SK-N-SH treated with all-trans-retinoic acid at 6 μM for 48 hours (cell line): ENCODE measurements at regions not wholly inside any gene's neighbourhood (a gene's known extent, or its start where the extent isn't known, plus 50 kb on each side); places are given as distances from the start of the nearest gene placed in this dataset.

Experiments
- ATAC-seq: fragments of 200-7000 bp; cut with Tn5 transposase; 3 replicates; pipeline ENCODE4 v1.9.1; 2020; ENCODE audit warnings: mild to moderate bottlenecking, moderate library complexity
- ARNTL ChIP-seq: fragments of 450-650 bp; formaldehyde crosslinking; IDR thresholded peaks from 2 replicates; pipeline ENCODE4 v1.5.0; 2020; ENCODE audit warnings: low read depth, mild to moderate bottlenecking, moderate library complexity, borderline replicate concordance
- BACH2 ChIP-seq: fragments of 250-450 bp; sonication (Bioruptor Pico); IDR thresholded peaks from 2 replicates; pipeline ENCODE4 v1.9.0; 2021; ENCODE audit warnings: mild to moderate bottlenecking, borderline replicate concordance
- CSDC2 ChIP-seq: fragments of 250-450 bp; sonication (Bioruptor Pico); IDR thresholded peaks from 2 replicates; pipeline ENCODE4 v1.5.0; 2020; ENCODE audit warnings: mild to moderate bottlenecking, moderate library complexity
- ESRRG ChIP-seq: fragments of 250-450 bp; sonication (Bioruptor Pico); IDR thresholded peaks from 2 replicates; pipeline ENCODE4 v1.6.1; 2021; ENCODE audit warnings: mild to moderate bottlenecking
- GLIS3 ChIP-seq: fragments of 250-450 bp; sonication (Bioruptor Pico); IDR thresholded peaks from 2 replicates; pipeline ENCODE4 v1.5.0; 2020; ENCODE audit warnings: mild to moderate bottlenecking, moderate library complexity
- ISL1 ChIP-seq: fragments of 250-450 bp; sonication (Bioruptor Pico); IDR thresholded peaks from 2 replicates; pipeline ENCODE4 v2.1.2; 2022; ENCODE audit warnings: mild to moderate bottlenecking, moderate library complexity
- OSR1 ChIP-seq: fragments of 250-450 bp; sonication (Bioruptor Pico); IDR thresholded peaks from 2 replicates; pipeline ENCODE4 v1.8.0; 2022; ENCODE audit warnings: moderate library complexity, mild to moderate bottlenecking, inconsistent platforms
- PPARA ChIP-seq: fragments of 250-450 bp; sonication (Bioruptor Pico); IDR thresholded peaks from 2 replicates; pipeline ENCODE4 v1.5.0; 2020; ENCODE audit warnings: mild to moderate bottlenecking, borderline replicate concordance
- RARB ChIP-seq: fragments of 250-450 bp; sonication (Bioruptor Pico); IDR thresholded peaks from 2 replicates; pipeline ENCODE4 v1.8.0; 2021; ENCODE audit warnings: mild to moderate bottlenecking, moderate library complexity
- SNAI2 ChIP-seq: fragments of 250-450 bp; sonication (Bioruptor Pico); IDR thresholded peaks from 2 replicates; pipeline ENCODE4 v1.5.0; 2020; ENCODE audit warnings: mild to moderate bottlenecking, moderate library complexity
- TCF4 ChIP-seq: fragments of 250-450 bp; sonication (Bioruptor Pico); IDR thresholded peaks from 2 replicates; pipeline ENCODE4 v1.8.0; 2021; ENCODE audit warnings: mild to moderate bottlenecking, moderate library complexity, borderline replicate concordance
- TOX ChIP-seq: fragments of 250-450 bp; sonication (Bioruptor Pico); IDR thresholded peaks from 2 replicates; pipeline ENCODE4 v1.8.0; 2021; ENCODE audit warnings: mild to moderate bottlenecking, moderate library complexity, borderline replicate concordance
- ZFP3 ChIP-seq: fragments of 250-450 bp; sonication (Bioruptor Pico); IDR thresholded peaks from 2 replicates; pipeline ENCODE4 v1.5.0; 2020; ENCODE audit warnings: mild to moderate bottlenecking, moderate library complexity
- ZFP30 ChIP-seq: fragments of 450-650 bp; formaldehyde crosslinking; IDR thresholded peaks from 2 replicates; pipeline ENCODE4 v1.5.0; 2022; ENCODE audit warnings: mild to moderate bottlenecking, moderate library complexity
- ZNF565 ChIP-seq: fragments of 450-650 bp; formaldehyde crosslinking; conservative IDR thresholded peaks from 2 replicates; pipeline ENCODE4 v1.5.0; 2020; ENCODE audit warnings: low read depth, mild to moderate bottlenecking, moderate library complexity
- ZNF70 ChIP-seq: fragments of 450-650 bp; formaldehyde crosslinking; IDR thresholded peaks from 2 replicates; pipeline ENCODE4 v1.5.0; 2020; ENCODE audit warnings: mild to moderate bottlenecking, moderate library complexity
- ZNF8 ChIP-seq: fragments of 450-650 bp; formaldehyde crosslinking; IDR thresholded peaks from 2 replicates; pipeline ENCODE4 v1.5.0; 2020; ENCODE audit warnings: mild to moderate bottlenecking, moderate library complexity
- TF ChIP-seq, protein P1 (sequence below): fragments of 250-450 bp; sonication (Bioruptor Pico); IDR thresholded peaks from 2 replicates; pipeline ENCODE4 v1.5.1; 2020; ENCODE audit warnings: low read depth, mild to moderate bottlenecking, moderate library complexity
- TF ChIP-seq, protein P2 (sequence below): fragments of 250-450 bp; sonication (Bioruptor Pico); IDR thresholded peaks from 2 replicates; pipeline ENCODE4 v1.8.0; 2021; ENCODE audit warnings: low read depth, mild to moderate bottlenecking, moderate library complexity, borderline replicate concordance
- TF ChIP-seq, protein P3 (sequence below): fragments of 250-450 bp; sonication (Bioruptor Pico); IDR thresholded peaks from 2 replicates; pipeline ENCODE4 v1.8.0; 2020; ENCODE audit warnings: mild to moderate bottlenecking, moderate library complexity, borderline replicate concordance
- TF ChIP-seq, protein P4 (sequence below): fragments of 250-450 bp; sonication (Bioruptor Pico); IDR thresholded peaks from 2 replicates; pipeline ENCODE4 v1.5.1; 2021; ENCODE audit warnings: mild to moderate bottlenecking, moderate library complexity
- TF ChIP-seq, protein P5 (sequence below): fragments of 250-450 bp; sonication (Bioruptor Pico); IDR thresholded peaks from 2 replicates; pipeline ENCODE4 v1.5.0; 2020; ENCODE audit warnings: mild to moderate bottlenecking, moderate library complexity

DNA sequence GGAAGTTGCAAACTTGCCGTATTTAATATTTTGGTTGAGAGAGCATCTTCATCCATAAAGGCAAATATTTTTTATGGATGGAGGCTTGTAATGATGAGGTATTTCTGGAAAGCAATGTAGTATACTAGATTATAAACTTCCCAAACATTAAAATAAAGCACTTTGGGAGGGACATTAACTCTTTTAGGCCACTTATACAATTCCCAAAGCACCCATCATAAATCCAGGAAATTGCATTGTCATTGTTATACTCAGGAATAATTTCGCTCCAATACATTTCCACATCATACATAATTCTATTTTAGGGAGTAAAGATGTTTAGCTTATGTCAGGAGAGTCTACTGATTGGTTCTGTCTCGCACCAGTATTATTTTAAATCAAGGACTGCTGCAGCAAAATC is 212.7 kb upstream of the MKI67 start:
- TF ChIP-seq OSR1, result no peak
- TF ChIP-seq ZNF565 (CRISPR knock-in tag), result no peak
- TF ChIP-seq, protein P1, sequence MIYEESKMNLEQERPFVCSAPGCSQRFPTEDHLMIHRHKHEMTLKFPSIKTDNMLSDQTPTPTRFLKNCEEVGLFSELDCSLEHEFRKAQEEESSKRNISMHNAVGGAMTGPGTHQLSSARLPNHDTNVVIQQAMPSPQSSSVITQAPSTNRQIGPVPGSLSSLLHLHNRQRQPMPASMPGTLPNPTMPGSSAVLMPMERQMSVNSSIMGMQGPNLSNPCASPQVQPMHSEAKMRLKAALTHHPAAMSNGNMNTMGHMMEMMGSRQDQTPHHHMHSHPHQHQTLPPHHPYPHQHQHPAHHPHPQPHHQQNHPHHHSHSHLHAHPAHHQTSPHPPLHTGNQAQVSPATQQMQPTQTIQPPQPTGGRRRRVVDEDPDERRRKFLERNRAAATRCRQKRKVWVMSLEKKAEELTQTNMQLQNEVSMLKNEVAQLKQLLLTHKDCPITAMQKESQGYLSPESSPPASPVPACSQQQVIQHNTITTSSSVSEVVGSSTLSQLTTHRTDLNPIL, result no peak
- TF ChIP-seq PPARA (CRISPR knock-in tag), result no peak
- no peak for TF ChIP-seq ZNF70
- TF ChIP-seq, protein P2, sequence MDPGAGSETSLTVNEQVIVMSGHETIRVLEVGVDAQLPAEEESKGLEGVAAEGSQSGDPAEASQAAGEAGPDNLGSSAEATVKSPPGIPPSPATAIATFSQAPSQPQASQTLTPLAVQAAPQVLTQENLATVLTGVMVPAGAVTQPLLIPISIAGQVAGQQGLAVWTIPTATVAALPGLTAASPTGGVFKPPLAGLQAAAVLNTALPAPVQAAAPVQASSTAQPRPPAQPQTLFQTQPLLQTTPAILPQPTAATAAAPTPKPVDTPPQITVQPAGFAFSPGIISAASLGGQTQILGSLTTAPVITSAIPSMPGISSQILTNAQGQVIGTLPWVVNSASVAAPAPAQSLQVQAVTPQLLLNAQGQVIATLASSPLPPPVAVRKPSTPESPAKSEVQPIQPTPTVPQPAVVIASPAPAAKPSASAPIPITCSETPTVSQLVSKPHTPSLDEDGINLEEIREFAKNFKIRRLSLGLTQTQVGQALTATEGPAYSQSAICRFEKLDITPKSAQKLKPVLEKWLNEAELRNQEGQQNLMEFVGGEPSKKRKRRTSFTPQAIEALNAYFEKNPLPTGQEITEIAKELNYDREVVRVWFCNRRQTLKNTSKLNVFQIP (CRISPR knock-in tag), result no peak
- no peak for TF ChIP-seq ZFP30
- no peak for TF ChIP-seq ZFP3 (CRISPR knock-in tag)
- TF ChIP-seq ISL1 (CRISPR knock-in tag), result no peak
- TF ChIP-seq ARNTL (CRISPR knock-in tag), result no peak
- no peak for TF ChIP-seq RARB (CRISPR knock-in tag)
- no peak for TF ChIP-seq TOX
- TF ChIP-seq, protein P3, sequence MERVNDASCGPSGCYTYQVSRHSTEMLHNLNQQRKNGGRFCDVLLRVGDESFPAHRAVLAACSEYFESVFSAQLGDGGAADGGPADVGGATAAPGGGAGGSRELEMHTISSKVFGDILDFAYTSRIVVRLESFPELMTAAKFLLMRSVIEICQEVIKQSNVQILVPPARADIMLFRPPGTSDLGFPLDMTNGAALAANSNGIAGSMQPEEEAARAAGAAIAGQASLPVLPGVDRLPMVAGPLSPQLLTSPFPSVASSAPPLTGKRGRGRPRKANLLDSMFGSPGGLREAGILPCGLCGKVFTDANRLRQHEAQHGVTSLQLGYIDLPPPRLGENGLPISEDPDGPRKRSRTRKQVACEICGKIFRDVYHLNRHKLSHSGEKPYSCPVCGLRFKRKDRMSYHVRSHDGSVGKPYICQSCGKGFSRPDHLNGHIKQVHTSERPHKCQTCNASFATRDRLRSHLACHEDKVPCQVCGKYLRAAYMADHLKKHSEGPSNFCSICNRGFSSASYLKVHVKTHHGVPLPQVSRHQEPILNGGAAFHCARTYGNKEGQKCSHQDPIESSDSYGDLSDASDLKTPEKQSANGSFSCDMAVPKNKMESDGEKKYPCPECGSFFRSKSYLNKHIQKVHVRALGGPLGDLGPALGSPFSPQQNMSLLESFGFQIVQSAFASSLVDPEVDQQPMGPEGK, result no peak
- no peak for TF ChIP-seq CSDC2 (CRISPR knock-in tag)
- no peak for TF ChIP-seq TCF4 (CRISPR knock-in tag)
- TF ChIP-seq BACH2, result no peak
- TF ChIP-seq, protein P4, sequence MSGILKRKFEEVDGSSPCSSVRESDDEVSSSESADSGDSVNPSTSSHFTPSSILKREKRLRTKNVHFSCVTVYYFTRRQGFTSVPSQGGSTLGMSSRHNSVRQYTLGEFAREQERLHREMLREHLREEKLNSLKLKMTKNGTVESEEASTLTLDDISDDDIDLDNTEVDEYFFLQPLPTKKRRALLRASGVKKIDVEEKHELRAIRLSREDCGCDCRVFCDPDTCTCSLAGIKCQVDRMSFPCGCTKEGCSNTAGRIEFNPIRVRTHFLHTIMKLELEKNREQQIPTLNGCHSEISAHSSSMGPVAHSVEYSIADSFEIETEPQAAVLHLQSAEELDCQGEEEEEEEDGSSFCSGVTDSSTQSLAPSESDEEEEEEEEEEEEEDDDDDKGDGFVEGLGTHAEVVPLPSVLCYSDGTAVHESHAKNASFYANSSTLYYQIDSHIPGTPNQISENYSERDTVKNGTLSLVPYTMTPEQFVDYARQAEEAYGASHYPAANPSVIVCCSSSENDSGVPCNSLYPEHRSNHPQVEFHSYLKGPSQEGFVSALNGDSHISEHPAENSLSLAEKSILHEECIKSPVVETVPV (CRISPR knock-in tag), result no peak
- no peak for TF ChIP-seq GLIS3 (CRISPR knock-in tag)
- no peak for TF ChIP-seq SNAI2 (CRISPR knock-in tag)
- no peak for TF ChIP-seq ZNF8 (CRISPR knock-in tag)
- no peak for ATAC-seq

DNA sequence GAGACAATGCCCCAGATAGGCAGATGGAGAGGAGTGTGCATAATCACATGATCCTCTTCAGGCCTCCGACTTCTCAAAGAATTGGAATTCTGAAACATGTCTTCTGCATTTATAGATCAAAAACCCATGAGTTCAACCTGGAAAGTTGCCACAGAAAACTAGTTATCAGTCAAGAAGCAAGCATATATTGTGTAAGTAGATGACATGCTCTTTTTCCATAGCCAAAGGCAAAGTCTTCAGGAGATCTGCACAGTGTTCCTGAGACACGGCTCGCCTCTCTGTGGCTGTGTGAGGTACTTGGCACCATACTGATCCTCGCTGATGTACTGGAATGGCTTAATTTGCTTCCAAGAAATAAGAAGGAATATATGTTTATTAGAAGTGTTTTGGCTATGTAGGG is 213.5 kb upstream of the MKI67 start:
- no peak for ATAC-seq
- no peak for TF ChIP-seq ZFP30
- no peak for TF ChIP-seq SNAI2 (CRISPR knock-in tag)
- no peak for TF ChIP-seq CSDC2 (CRISPR knock-in tag)
- TF ChIP-seq ZFP3 (CRISPR knock-in tag), result no peak
- TF ChIP-seq PPARA (CRISPR knock-in tag), result no peak
- TF ChIP-seq, protein P3, result no peak
- no peak for TF ChIP-seq ZNF70
- TF ChIP-seq, protein P5, sequence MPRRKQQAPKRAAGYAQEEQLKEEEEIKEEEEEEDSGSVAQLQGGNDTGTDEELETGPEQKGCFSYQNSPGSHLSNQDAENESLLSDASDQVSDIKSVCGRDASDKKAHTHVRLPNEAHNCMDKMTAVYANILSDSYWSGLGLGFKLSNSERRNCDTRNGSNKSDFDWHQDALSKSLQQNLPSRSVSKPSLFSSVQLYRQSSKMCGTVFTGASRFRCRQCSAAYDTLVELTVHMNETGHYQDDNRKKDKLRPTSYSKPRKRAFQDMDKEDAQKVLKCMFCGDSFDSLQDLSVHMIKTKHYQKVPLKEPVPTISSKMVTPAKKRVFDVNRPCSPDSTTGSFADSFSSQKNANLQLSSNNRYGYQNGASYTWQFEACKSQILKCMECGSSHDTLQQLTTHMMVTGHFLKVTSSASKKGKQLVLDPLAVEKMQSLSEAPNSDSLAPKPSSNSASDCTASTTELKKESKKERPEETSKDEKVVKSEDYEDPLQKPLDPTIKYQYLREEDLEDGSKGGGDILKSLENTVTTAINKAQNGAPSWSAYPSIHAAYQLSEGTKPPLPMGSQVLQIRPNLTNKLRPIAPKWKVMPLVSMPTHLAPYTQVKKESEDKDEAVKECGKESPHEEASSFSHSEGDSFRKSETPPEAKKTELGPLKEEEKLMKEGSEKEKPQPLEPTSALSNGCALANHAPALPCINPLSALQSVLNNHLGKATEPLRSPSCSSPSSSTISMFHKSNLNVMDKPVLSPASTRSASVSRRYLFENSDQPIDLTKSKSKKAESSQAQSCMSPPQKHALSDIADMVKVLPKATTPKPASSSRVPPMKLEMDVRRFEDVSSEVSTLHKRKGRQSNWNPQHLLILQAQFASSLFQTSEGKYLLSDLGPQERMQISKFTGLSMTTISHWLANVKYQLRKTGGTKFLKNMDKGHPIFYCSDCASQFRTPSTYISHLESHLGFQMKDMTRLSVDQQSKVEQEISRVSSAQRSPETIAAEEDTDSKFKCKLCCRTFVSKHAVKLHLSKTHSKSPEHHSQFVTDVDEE (CRISPR knock-in tag), result no peak
- no peak for TF ChIP-seq ARNTL (CRISPR knock-in tag)
- no peak for TF ChIP-seq ESRRG (CRISPR knock-in tag)
- TF ChIP-seq, protein P4 (CRISPR knock-in tag), result no peak
